GM19023 (cell line): ENCODE measurements at regions not wholly inside any gene's neighbourhood (a gene's known extent, or its start where the extent isn't known, plus 50 kb on each side); places are given as distances from the start of the nearest gene placed in this dataset.
"Not testable (repeated sequence)": the region's sequence is repeated elsewhere in the genome, so short reads cannot be mapped to it uniquely, and the experiment has no call there.

Experiments
- ATAC-seq: cut with Tn5 transposase; IDR thresholded peaks from one replicate; pipeline ENCODE4 v1.9.1; 2021; ENCODE audit warnings: mild to moderate bottlenecking, moderate library complexity; ENCODE audit not compliant: unreplicated experiment

DNA sequence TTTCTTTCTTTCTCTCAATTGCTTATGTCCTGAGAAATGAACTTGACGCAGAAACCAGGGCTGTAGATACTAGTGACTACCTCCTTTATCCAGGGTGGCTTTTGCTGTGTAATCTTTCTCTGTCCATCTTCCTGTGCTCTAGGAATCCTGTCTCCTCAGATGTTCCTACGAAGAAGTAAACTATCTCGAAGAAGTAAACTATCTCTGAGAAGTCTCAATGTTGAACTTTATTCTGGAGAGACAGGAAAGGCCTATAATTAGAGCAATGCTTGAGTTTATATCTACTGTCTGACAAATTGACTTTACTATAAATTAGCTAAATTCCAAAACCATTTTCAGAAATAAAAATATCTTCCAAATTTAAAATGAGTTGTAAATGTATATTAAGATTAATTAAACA is 541.5 kb upstream of the DPP6 start:
- no peak for ATAC-seq

DNA sequence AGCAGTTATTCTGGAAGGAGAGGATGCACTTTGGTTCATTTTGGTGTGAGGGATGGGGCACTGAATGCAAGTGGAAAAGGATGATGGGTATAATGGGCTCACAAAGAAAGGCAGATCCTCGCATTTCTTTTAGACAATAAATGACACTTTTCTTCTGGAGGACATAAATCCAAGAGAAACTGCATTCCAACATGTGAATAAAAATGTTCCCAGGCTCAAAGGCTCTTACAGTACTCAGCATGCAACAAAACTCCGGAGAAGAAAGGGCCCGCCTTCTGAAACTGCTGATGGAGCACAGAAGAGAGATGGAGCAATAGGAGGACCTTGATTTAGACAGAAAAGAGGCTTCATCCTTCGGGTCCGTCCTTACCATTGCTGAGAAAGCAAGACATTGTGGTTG is 538.2 kb upstream of the DPP6 start:
- no peak for ATAC-seq

DNA sequence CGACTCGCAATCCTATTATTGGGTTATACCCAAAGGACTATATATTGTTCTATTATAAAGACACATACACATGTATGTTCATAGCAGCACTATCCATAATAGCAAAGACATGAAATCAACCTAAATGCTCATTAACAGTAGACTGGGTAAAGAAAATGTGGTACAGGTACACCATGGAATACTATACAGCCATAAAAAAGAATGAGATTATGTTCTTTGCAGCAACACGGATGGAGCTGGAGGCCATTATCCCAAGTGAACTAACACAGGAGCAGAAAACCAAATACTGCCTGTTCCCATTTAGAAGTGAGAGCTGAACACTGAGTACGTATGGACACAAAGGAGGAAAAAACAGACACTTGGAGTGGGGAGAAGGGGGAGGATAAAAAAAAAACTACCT is 536.8 kb upstream of the DPP6 start:
- ATAC-seq, result no peak

DNA sequence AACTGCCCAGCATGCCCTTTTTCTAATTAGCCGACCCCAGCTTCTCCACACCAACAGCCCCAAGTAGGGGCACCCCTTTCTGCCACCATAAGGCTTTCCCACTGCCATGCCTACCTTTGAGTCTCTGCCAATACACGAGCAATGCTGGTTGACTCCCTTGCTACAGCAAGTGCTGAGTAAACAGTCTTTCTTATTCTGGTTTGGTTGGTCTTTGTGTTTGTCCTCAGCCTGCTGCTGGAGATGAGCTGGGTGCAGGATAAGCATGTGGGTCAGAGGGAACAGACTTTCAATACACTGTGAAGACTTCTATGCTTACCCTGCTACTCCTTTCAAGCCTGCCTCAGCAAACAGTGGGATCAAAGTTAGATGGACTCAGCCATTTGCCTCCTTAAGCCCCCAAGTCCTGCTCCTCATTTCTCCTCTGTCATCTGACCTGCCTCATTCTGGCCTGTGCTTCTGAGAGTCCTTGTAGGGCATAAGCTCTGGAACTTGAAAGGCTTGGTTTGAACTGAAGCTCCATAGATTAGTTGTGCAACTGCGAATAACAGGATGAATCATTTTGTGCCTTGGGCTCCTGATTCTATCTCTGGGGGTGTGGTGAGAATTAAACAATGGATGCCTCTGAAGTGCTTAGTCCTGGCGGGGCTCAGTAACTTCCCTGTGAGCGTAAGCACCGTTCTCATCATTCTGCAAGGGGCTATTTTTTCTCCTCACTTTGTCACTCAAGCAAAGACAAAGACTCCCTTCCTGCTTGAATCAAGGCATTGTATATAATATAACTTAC is 533.8 kb upstream of the DPP6 start:
- no peak for ATAC-seq

DNA sequence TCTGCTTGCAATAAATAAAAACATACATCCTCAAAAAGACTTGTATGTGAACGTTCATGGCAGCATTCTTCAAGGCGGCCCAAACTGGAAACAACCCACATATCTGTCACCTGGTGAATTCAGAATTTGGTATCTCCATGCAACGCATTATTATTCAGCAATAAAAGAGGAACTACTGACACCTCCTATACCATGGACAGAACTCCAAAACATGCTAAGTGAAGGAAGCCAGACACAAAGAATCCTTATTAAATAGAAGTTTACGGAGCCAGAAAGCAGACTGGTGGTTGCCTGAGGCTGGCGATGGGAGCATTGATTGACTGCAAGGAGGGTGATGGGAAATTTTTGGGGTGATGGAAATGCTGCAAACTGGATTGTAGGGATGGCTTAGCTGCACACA is 530.8 kb upstream of the DPP6 start:
- no peak for ATAC-seq

DNA sequence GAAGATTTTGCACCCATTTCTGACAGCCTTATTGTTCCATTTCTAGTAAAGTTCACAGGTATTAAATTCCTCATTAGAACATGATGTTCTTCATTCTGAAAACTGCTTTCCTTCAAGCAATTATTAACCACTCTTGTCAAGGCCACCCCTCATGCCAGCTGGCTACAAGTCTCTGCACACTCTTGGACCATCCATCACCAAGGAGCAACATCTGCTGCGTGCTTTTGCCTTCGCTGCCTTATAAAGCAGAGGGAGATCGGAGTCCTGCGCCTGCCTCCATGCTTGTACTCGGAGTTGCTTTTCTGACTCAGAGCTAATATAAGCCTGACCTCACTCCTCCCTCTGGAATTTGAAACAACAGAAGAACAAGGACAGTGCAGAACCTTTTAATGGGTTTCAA is 529.9 kb upstream of the DPP6 start:
- no peak for ATAC-seq

DNA sequence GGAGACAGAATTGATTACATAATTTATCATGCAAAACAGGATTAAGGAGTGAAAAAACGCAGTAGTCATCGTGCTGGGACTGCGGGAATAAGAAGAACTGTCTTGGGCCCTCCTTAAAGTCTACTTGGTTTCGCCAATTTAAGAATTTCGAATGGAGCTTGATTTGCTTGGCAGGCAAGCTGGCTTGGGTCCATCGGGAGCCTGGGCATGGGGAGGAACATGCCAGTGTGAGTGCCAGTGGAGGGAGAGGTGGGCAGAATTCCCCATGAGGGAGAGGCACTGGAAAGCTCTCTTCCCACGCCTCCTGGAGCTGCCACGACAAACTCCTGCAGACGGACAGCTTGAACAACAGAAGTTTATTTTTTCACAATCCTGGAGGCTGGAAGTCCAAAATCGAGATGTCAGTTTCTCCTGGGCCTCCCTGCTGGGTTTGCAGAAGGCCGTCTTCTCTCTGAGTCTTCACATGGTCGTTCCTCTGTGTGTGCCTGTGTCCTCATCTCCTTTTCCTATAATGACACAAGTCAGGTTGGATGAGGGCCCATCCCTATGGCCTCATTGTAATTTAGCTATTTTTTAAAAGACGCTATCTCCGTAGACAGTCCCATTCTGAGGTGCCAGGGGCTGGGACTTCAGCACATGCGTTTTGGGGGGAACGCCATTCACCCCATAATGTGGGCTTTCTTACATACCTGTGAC is 528.7 kb upstream of the DPP6 start:
- no peak for ATAC-seq

DNA sequence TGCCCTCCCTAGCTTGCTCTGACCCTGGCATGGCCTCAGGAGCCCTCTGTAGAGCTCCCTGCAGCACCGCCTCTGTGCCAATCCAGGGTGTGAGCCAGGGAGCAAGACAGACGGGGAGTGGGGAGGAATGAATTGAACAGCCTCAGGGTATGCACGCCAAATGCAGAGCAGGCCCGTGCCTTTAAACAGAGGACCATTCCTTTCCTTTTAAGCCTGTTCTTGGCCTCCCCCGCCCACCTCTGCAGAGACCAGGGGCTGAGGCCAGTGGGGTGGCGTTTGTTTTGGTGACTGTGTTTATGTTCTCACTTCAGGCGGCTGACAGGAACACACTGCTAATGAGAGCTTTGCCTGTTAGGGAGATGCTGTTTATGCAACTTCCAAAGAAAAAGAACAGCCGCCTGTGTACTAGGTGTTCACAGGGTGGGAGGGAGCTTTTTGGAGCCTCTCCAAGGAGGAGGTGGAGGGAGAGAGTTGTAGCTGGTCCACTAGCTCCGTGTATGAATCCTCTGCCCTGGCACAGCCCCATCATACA is 528.1 kb upstream of the DPP6 start:
- ATAC-seq, result no peak

DNA sequence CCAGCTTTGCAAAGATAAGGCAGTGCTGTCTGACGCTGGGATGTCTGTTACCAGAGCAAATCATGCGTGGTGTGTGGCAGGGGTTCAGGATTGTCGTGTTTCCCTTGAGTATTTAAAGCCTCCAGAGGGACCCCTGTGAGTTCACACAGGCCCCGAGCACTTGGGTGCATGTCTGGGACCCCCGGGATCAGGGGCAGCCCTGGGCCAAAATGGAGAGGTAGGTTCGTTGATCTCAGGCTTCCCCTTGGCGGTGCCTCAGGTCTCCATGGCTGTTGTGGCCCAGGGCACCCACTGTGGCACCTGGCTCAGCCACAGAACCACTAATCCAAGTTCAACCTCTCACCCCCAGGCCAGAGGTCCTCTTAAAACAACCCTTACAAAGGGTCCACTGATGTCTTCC is 523.1 kb upstream of the DPP6 start:
- no peak for ATAC-seq

DNA sequence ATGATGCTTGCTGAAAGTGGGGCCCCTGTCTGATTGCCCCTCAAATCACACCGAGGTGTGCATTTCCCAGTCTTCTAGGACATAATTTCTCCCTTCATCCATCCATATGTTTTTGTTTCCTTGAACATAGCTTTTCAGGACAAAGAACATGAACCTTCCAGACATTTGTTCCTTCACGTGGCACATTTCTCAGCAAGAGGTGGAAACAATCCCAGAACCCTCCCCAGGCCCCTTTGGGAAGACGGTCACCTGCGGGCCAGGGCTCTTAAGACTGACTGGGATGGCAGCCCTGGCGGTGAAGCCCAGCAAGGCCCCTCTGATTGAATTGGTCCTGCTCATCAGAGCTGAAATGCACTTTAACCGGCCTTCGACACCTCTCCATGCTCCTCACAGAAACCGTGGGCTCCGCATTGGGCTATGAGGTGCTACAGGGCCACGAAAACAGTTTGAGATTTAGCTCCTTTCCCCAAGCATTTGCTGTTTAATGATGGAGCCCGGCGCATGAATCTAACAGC is 522.5 kb upstream of the DPP6 start:
- no peak for ATAC-seq

DNA sequence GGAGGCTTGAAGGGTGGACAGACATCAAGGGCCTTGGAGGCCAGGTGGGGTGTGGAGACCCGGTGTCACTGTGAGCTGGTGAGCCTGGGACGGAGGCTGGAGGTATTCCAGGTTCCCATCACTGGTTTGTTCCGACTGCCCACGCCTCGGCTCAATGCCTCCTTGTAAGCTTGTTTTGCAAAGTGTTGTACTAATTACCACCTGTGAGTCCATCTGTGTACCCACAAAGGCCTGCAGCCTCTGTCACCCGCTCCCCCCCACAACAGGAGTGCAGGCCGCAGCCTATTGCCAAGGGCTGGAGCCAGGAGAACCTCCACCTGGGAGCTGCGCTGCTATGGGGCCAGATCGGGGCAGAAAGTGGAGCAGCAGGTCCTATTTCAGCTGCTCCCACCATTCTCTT is 521.8 kb upstream of the DPP6 start:
- no peak for ATAC-seq

DNA sequence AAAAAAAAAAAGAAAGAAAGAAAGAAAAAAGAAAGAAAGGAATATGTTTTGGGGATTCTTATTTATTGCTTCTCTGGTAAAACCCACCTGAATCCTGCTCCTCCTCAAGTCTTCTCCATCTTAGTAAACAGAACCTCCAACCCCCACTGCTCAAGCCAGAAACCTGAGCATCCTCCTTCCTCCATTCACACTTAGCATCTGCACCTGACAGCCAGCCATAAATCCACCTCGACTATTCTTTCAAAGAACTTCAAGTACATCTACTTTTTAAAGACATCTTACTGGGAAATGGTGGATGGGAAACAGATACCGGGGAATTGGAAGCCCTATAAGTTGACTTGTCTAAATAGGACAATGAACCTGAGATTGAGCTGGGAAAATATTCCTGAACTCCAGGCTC is 519.9 kb upstream of the DPP6 start:
- ATAC-seq, result no peak

DNA sequence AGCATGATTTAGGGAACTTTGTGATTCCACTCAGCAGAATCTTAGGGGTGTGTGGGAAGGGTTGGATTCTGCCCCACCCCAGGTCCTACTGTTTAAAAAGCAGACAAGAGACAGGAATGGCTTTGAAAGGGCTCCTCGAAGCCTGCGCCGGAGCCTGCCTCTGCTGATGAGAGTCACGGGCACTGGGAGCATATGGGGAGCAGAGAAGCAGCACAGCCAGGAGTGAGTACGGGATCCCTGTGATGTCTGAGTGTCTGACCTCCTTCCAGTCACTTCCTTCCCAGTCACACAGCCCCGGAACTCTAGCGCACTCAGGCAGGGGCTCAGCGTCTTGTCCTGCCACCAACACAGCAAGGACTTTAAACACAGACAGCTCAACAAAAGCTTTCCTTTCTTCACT is 514.9 kb upstream of the DPP6 start:
- ATAC-seq, result no peak

DNA sequence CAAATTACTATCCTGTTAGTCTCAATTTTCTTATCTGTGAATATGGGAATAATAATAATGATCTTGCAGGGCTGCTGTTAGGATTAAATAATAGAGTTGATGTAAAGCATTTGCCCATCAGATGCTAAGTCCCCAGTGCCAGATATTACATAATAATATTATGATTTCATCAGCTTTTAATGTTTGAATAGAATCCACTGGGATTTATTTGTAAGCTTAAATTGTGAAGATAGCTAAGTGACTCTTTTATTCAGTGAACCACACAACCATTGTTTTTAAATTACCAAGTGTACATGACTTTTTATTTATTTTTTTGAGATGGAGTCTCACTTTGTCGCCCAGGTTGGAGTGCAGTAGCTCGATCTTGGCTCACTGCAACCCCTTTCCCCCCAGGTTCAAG is 510.3 kb upstream of the DPP6 start:
- no peak for ATAC-seq

DNA sequence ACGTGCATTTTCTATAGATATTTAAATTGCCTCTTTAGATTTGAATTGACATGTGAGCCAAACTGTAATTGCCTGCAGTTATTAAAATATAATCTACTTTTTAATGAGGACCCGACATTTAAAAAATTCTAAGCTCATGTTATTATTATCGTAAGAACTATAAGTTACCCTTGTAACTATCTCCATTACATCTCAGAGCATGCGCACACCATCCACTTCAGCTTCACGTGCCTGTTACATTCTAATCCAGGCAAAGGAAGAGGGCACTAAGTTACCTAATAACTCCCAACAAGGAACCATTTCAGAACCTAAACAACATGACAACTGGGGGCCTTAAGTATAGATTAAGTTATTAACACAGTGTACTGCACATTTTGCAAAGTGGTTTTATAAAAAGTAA is 509.0 kb upstream of the DPP6 start:
- ATAC-seq, result no peak

DNA sequence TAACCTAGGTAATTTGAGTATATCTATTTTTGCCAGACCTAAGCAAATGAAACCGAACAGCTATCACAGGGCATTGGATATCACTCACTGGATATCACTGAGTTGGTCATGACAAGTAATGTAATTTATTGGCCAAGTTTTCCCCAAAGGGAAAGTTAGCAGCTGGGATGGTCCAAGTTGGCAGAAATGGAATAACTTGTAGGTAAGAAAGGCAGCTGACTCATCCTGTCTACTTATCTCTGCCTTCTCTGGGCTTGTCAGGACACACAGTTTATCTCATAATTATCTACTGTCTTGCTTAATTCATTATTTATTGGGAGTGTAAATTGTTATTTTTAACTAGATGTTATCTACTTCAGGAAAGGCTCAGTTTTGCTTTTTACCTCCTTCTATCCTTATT is 502.0 kb upstream of the DPP6 start:
- no peak for ATAC-seq

DNA sequence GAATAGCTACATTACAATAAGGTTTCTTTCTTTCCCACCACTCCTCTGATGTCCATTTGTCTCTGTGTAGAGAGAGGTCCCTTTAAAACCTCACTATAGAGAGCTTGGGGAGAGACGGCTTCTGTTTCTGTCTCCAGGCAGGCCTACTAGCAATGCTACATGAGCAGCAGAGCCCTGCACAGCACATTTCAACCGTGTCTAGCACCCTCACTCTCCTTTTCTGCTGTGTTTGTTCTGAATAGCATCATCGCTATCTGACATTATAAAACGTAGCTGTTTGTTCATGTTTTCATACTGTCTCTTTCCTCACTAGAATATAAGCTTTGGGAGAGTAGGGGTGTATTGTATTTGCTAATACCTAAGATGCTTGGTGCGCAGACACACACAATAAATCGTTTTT is 487.8 kb upstream of the DPP6 start:
- no peak for ATAC-seq

DNA sequence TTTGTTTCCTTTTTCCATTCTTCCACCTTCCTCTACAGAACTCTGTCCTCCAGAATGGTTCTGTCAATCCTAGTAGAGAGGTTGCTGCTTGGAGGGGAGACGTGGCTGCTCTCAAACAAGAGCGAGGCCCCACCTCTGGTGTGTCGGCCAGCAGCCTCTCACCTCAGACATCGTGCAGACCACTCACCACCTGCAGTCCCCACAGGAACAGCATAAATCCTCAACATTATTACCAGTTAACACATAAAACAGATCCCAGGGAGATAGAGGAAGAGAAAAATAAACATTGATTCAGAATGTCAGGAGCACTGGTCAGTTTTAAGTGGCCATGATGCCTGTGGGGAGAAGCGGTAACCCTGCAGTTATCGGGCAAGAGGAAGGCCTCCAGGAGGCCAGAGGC is 485.9 kb upstream of the DPP6 start:
- no peak for ATAC-seq

DNA sequence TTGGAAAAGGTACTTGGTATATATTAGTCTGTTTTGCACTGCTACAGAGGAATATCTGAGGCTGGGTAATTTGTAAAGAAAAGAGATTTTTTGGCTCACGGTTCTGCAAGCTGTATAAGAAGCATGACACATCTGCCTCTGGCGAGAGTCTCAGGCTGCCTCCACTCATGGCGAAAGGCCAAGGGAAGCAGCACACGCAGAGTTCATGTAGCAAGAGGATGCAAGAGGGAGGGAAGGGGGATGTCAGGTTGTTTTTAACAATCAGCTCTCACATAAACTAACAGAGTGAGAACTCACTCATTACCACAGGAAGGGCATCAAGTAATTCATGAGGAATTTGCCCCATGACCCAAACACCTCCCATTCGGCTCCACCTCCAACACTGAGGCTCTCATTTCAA is 484.8 kb upstream of the DPP6 start:
- ATAC-seq, result no peak

DNA sequence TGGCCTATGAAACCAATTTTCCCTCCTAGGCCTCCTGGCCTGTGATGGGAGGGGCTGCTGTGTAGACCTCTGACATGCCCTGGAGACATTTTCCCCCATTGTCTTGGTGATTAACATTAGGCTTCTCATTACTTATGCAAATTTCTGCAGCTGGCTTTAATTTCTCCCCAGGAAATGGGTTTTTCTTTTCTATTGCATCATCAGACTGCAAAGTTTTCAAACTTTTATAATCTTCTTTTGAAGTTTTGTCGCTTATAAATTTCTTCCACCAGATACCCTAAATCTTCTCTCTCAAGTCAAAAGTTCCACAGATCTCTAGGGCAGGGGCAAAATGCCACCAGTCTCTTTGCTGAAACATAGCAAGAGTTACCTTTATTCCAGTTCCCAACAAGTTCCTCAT is 482.7 kb upstream of the DPP6 start:
- ATAC-seq, result not testable (repeated sequence)

DNA sequence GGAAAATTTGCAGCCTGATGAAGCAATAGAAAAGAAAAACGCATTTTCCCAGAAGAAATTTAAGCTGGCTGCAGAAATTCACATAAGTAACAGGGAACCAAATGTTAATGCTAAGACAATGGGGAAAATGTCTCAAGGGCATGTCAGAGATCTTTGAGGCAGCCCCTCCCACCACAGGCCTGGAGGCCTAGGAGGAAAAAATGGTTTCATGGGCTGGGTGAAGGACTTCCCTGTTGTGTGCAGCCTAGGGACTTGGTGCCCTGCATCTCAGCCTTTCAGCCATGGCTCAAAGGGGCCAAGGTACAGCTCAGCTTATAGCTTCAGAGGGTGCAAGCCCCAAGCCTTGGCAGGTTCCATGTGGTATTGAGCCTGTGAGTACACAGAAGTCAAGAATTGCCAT is 476.1 kb upstream of the DPP6 start:
- ATAC-seq, result no peak

DNA sequence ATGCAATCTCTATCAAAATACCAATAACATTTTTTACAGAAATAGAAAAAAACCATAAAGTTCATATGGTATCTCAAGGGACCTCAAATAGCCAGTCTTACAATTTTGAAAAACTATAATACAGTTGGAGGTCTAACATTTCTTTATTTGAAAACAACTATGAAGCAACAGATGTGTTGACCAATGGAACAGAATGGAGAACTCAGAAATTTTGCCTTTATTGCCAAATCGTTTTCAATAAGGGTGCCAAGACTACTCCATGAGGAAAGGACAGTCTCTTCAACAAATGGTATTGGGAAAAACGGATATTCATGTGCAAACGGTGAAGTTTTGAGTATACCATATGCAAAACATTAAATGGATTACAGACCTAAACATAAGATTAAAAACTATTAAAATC is 470.8 kb upstream of the DPP6 start:
- no peak for ATAC-seq
